Breast epithelium (tissue), 4 donors: ENCODE measurements at regions not wholly inside any gene's neighbourhood (a gene's known extent, or its start where the extent isn't known, plus 50 kb on each side); places are given as distances from the start of the nearest gene placed in this dataset.

Source experiments
- DNase-seq, 2 donors: peaks; one replicate each; pipeline ENCODE4 v3.0.0-alpha.2; 2019; ENCODE audit warnings: low spot score in 2 of 2
- H3K27ac ChIP-seq, 2 donors: fragments of 200-600 bp; sonication (generic) in 1 of 2; one replicate each; pipeline ENCODE4 v1.5.1; 2016 to 2019; ENCODE audit warnings: mild to moderate bottlenecking in 1 of 2
- H3K27me3 ChIP-seq, 2 donors: fragments of 200-600 bp; sonication (generic) in 1 of 2; one replicate each; pipeline versions ENCODE4 v1.5.1 to v1.6.0; 2017 to 2019; ENCODE audit warnings: control low read depth in 1 of 2, mild to moderate bottlenecking in 1 of 2
- H3K36me3 ChIP-seq: fragments of 200-600 bp; one replicate; pipeline ENCODE4 v1.5.1; 2019
- H3K4me1 ChIP-seq, 2 donors: fragments of 200-600 bp; sonication (generic); one replicate each; pipeline ENCODE4 v1.5.1; 2016 to 2019; ENCODE audit warnings: control low read depth in 1 of 2
- H3K4me3 ChIP-seq, 3 donors: fragments of 200-600 bp; sonication (generic); 1 replicate in 2 of 3; 2 replicates in 1 of 3; pipeline ENCODE4 v1.5.1; 2016 to 2019; ENCODE audit warnings: mild to moderate bottlenecking in 3 of 3, moderate library complexity in 2 of 3
- H3K9me3 ChIP-seq, 2 donors: fragments of 200-600 bp; sonication (generic) in 1 of 2; one replicate each; pipeline ENCODE4 v1.5.1; 2016 to 2019; ENCODE audit warnings: control low read depth in 1 of 2
- POLR2A ChIP-seq: fragments of 450-650 bp; IDR thresholded peaks from one replicate; pipeline ENCODE4 v1.6.1; 2016; ENCODE audit warnings: antibody characterized with exemption, mild to moderate bottlenecking, moderate library complexity
- POLR2AphosphoS5 ChIP-seq, 3 donors: sonication (generic); formaldehyde crosslinking; IDR thresholded peaks; one replicate each; pipeline ENCODE4 v1.6.1; 2017; ENCODE audit warnings: antibody characterized with exemption in 3 of 3
- intact Hi-C: fragments of 100-400 bp; cut with DNase I; formaldehyde crosslinking; loops from one replicate; pipeline ENCODE4 v1.15.1; 2023; ENCODE audit warnings: low total_unique reads
- TF ChIP-seq, protein P1 (sequence below), 3 donors: fragments of 450-650 bp; IDR thresholded peaks; one replicate each; pipeline ENCODE4 v1.5.1; 2016 to 2017; ENCODE audit warnings: antibody characterized with exemption in 3 of 3, mild to moderate bottlenecking in 3 of 3, moderate library complexity in 3 of 3

DNA sequence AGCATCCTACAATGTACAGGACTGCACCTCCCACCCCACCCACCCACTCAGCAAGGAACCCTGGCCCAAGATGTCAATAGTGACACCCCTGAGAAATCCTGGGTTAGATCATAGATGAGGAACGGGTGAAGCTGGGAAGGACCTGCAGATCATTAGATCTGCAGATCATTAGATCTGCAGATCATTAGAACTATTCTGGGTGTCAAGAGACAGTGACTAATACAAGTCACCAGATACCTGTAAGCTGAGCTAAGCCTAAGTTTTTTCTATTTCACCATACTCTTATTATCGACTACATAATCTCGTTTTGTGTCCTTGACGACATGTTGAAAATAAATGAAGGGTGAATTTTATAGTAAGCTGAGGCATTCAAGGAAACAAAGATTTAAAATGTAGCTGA lies 325.7 kb downstream of the DUSP10 start:
- Histone ChIP-seq H3K4me3 (no peak overlapping the region), H3K27me3 (no peaks in the 10 kb centered on the region), H3K27ac (no peak overlapping the region), H3K4me1 (no peaks in the 10 kb centered on the region), H3K36me3 (no peaks in the 10 kb centered on the region), H3K9me3 (no peaks in the 10 kb centered on the region)
- TF ChIP-seq POLR2A (no peak), POLR2AphosphoS5 (IDR thresholded peaks at IDR 0.05) (no peak)
- TF ChIP-seq, protein P1, sequence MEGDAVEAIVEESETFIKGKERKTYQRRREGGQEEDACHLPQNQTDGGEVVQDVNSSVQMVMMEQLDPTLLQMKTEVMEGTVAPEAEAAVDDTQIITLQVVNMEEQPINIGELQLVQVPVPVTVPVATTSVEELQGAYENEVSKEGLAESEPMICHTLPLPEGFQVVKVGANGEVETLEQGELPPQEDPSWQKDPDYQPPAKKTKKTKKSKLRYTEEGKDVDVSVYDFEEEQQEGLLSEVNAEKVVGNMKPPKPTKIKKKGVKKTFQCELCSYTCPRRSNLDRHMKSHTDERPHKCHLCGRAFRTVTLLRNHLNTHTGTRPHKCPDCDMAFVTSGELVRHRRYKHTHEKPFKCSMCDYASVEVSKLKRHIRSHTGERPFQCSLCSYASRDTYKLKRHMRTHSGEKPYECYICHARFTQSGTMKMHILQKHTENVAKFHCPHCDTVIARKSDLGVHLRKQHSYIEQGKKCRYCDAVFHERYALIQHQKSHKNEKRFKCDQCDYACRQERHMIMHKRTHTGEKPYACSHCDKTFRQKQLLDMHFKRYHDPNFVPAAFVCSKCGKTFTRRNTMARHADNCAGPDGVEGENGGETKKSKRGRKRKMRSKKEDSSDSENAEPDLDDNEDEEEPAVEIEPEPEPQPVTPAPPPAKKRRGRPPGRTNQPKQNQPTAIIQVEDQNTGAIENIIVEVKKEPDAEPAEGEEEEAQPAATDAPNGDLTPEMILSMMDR (IDR thresholded peaks at IDR 0.05), result no peak
- intact Hi-C loops, result no loop called here
- DNase-seq, result no peak

DNA sequence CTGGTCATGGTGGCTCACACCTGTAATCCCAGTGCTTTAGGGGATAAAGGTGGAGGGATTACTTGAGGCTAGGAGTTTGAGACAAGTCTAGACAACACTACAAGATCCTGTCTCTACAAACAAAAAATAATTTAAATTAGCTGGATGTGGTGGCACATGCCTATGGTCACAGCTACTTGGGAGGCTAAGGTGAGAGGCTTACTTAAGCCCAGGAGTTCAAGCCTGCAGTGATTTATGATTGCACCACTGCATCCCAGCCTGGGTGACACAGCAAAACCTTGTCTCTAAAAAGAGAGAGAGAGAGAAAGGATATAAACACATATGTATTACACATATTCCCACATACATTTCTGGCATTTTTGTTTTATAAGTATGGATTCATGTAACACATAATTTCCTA lies 325.2 kb downstream of the DUSP10 start:
- Histone ChIP-seq H3K27me3 (no peaks in the 10 kb centered on the region), H3K9me3 (no peaks in the 10 kb centered on the region), H3K4me1 (no peaks in the 10 kb centered on the region), H3K27ac (no peak overlapping the region), H3K4me3 (no peak overlapping the region), H3K36me3 (no peaks in the 10 kb centered on the region)
- no peak for DNase-seq
- TF ChIP-seq POLR2AphosphoS5 (IDR thresholded peaks at IDR 0.05), result no peak
- TF ChIP-seq, protein P1 (IDR thresholded peaks at IDR 0.05), result no peak
- no peak for TF ChIP-seq POLR2A
- intact Hi-C loops, result no loop called here

DNA sequence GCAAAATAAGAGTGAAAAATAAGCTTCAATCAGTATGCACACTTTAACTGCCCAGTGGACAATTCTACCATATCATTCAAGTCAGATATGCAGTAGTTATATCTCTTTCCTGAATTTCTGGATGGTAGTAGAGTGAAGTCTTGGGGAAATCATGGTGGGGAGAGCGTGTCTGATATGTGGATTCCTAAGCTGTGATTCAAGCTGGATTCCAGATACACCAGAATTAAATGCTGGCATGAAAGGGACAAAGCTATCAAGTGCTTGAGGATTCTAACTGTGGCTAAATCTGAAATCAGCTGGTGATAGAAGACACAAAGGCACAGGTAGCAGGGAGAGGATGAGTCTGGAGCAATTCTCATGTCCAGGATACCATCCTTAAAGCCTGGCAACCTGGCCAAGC lies 323.5 kb downstream of the DUSP10 start:
- intact Hi-C loops, result no loop called here
- TF ChIP-seq POLR2A (no peak), POLR2AphosphoS5 (IDR thresholded peaks at IDR 0.05) (no peak)
- TF ChIP-seq, protein P1 (IDR thresholded peaks at IDR 0.05), result no peak
- no peaks in the 10 kb centered on the region for H3K27me3 ChIP-seq

DNA sequence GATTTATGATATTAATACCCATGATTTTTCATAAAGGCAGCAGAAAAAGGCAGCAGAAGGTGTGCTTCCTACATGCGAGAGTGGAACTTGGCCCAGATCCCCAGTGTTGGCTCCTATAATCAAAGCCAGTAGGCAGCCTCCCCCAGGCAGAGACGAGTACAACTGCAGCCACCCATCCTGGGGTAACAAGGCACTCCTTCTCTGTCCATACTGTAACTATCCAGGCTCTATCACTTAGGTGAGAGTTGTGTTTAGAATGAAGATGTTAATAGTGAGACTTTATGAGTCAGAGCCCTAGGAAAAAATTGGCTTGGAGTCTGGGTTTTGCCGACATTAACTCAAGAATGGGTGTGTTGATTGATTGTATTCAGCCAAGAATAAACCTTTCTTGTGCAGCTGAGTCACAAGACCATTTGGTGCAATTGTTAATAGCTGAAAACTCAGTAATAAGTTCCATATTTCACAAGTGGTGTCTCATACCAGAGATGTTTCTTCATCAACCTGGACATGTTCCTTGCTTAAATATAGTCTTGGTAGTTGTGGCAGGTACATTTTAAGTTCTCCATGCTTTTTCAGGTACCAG lies 322.3 kb downstream of the DUSP10 start:
- Histone ChIP-seq H3K27ac (no peak overlapping the region), H3K36me3 (no peaks in the 10 kb centered on the region), H3K9me3 (no peaks in the 10 kb centered on the region), H3K4me1 (no peaks in the 10 kb centered on the region), H3K27me3 (no peaks in the 10 kb centered on the region), H3K4me3 (no peak overlapping the region)
- no peak for DNase-seq
- TF ChIP-seq POLR2A, result no peak
- TF ChIP-seq, protein P1 (IDR thresholded peaks at IDR 0.05), result no peak
- intact Hi-C loops, result no loop called here

More for the DNA sequence above, 323.5 kb downstream of the DUSP10 start:
- Histone ChIP-seq H3K36me3 (no peaks in the 10 kb centered on the region), H3K9me3 (no peaks in the 10 kb centered on the region), H3K27ac (no peak overlapping the region), H3K4me1 (no peaks in the 10 kb centered on the region), H3K4me3 (no peak overlapping the region)
- DNase-seq, result no peak

DNA sequence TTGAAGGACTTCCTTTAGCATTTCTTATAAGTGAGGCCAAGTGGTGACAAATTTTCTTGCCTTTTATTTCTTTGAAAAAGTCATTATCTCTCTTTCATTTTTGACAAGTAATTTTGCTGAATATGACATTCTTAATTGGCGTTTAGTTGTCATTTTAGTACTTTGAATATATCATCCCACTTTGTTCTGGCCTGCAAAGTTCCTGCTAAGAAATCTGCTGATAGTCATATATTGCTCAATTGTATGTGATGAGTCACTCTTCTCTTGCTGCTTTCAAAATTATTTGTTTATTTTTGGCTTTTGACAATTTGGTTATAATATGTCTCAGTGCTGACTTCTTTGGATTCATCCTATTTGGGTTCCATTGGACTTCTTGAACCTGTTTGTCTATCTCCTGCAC lies 312.6 kb downstream of the DUSP10 start:
- Histone ChIP-seq H3K36me3 (no peaks in the 10 kb centered on the region), H3K27me3 (no peaks in the 10 kb centered on the region), H3K27ac (no peak overlapping the region), H3K4me1 (no peaks in the 10 kb centered on the region), H3K4me3 (no peak overlapping the region), H3K9me3 (peaks cover 7 to 16% of the 10 kb centered on the region in 2 donors)
- no peak for DNase-seq
- intact Hi-C loops, result no loop called here
- no peak for TF ChIP-seq POLR2AphosphoS5 (IDR thresholded peaks at IDR 0.05)
- TF ChIP-seq, protein P1 (IDR thresholded peaks at IDR 0.05), result no peak
- TF ChIP-seq POLR2A, result no peak
